KMS-11 (cell line): ENCODE measurements at regions not wholly inside any gene's neighbourhood (a gene's known extent, or its start where the extent isn't known, plus 50 kb on each side); places are given as distances from the start of the nearest gene placed in this dataset.

ENCODE experiments used
- H2AFZ ChIP-seq: fragments of 200-600 bp; sonication (generic); 2 replicates; pipeline ENCODE4 v1.6.1; 2016; ENCODE audit warnings: antibody characterized with exemption, mixed run types, low read depth
- H3K27ac ChIP-seq: fragments of 200-600 bp; sonication (generic); 2 replicates; pipeline ENCODE4 v1.6.1; 2016; ENCODE audit warnings: mild to moderate bottlenecking, mixed run types
- H3K27me3 ChIP-seq: fragments of 200-600 bp; sonication (generic); 2 replicates; pipeline ENCODE4 v1.6.1; 2017; ENCODE audit warnings: mild to moderate bottlenecking, low read depth, mixed run types, moderate library complexity; ENCODE audit not compliant: insufficient read depth
- H3K36me3 ChIP-seq: fragments of 200-600 bp; sonication (generic); 2 replicates; pipeline ENCODE4 v1.6.1; 2017; ENCODE audit warnings: mild to moderate bottlenecking, mixed run types; ENCODE audit not compliant: insufficient read depth
- H3K4me1 ChIP-seq: fragments of 200-600 bp; sonication (generic); 2 replicates; pipeline ENCODE4 v1.6.1; 2016; ENCODE audit warnings: mild to moderate bottlenecking, low read depth, mixed run types; ENCODE audit not compliant: poor library complexity, severe bottlenecking
- H3K4me2 ChIP-seq: fragments of 200-600 bp; sonication (generic); 2 replicates; pipeline ENCODE4 v1.7.0; 2016; ENCODE audit warnings: mild to moderate bottlenecking, mixed run types
- H3K4me3 ChIP-seq: fragments of 200-600 bp; sonication (generic); IDR thresholded peaks from 2 replicates; pipeline ENCODE4 v1.6.1; 2017; ENCODE audit warnings: low read depth, low read length, mixed read lengths; ENCODE audit not compliant: insufficient read depth
- H3K79me2 ChIP-seq: fragments of 200-600 bp; sonication (generic); 2 replicates; pipeline ENCODE4 v1.6.1; 2016; ENCODE audit warnings: low read depth, mixed run types; ENCODE audit not compliant: insufficient read depth
- H3K9ac ChIP-seq: fragments of 200-600 bp; sonication (generic); 2 replicates; pipeline ENCODE4 v1.6.1; 2016; ENCODE audit warnings: mild to moderate bottlenecking, mixed run types
- H4K20me1 ChIP-seq: fragments of 200-600 bp; sonication (generic); 2 replicates; pipeline ENCODE4 v1.6.1; 2016; ENCODE audit warnings: mild to moderate bottlenecking, mixed run types; ENCODE audit not compliant: insufficient read depth
- TF ChIP-seq, protein P1 (sequence below): fragments of 200-600 bp; sonication (generic); conservative IDR thresholded peaks from 2 replicates; pipeline ENCODE4 v1.6.1; 2017; ENCODE audit warnings: low read depth, mild to moderate bottlenecking, antibody characterized with exemption, low read length, moderate library complexity, mixed read lengths

- Histone ChIP-seq H3K4me3 (no peak overlapping the region), H3K27ac (no peak overlapping the region), H3K9ac (no peak overlapping the region), H2AFZ (no peak overlapping the region), H3K79me2 (no peaks in the 10 kb centered on the region), H3K4me2 (no peak overlapping the region), H3K4me1 (no peaks in the 10 kb centered on the region), H4K20me1 (no peaks in the 10 kb centered on the region), H3K36me3 (no peaks in the 10 kb centered on the region), H3K27me3 (no peaks in the 10 kb centered on the region)
- TF ChIP-seq, protein P1, sequence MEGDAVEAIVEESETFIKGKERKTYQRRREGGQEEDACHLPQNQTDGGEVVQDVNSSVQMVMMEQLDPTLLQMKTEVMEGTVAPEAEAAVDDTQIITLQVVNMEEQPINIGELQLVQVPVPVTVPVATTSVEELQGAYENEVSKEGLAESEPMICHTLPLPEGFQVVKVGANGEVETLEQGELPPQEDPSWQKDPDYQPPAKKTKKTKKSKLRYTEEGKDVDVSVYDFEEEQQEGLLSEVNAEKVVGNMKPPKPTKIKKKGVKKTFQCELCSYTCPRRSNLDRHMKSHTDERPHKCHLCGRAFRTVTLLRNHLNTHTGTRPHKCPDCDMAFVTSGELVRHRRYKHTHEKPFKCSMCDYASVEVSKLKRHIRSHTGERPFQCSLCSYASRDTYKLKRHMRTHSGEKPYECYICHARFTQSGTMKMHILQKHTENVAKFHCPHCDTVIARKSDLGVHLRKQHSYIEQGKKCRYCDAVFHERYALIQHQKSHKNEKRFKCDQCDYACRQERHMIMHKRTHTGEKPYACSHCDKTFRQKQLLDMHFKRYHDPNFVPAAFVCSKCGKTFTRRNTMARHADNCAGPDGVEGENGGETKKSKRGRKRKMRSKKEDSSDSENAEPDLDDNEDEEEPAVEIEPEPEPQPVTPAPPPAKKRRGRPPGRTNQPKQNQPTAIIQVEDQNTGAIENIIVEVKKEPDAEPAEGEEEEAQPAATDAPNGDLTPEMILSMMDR = no peak
Observed at GRCh38 chr6:15793826-15794225, 131.0 kb upstream of the DTNBP1 start.

DNA sequence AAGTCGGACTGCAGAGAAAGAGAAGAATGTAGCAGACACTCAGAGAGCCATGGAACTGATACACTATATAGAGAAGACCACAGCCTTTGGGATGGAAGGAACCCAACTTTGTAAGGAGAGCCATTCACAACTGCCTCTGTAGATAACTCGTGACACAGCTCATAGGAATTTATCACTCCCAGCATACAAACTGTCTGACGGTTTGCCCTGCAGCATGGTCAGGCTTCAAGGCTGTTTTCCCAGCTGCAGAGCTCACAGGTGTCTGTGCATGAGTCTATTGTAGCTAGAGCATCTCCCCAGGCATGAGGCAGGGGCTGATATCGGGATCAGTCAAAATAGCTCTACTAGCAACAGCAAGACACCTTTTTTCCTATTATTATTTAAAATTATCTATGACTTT lies 130.5 kb upstream of the DTNBP1 start:
- H3K27ac ChIP-seq = no peak overlapping the region
- H4K20me1 ChIP-seq = no peaks in the 10 kb centered on the region
- no peaks in the 10 kb centered on the region for H3K36me3 ChIP-seq
- H3K4me1 ChIP-seq = no peaks in the 10 kb centered on the region
- H3K79me2 ChIP-seq = no peaks in the 10 kb centered on the region
- H2AFZ ChIP-seq = no peak overlapping the region
- H3K27me3 ChIP-seq = no peaks in the 10 kb centered on the region
- H3K4me2 ChIP-seq = no peak overlapping the region
- TF ChIP-seq, protein P1 = no peak
- H3K4me3 ChIP-seq = no peak overlapping the region
- no peak overlapping the region for H3K9ac ChIP-seq

DNA sequence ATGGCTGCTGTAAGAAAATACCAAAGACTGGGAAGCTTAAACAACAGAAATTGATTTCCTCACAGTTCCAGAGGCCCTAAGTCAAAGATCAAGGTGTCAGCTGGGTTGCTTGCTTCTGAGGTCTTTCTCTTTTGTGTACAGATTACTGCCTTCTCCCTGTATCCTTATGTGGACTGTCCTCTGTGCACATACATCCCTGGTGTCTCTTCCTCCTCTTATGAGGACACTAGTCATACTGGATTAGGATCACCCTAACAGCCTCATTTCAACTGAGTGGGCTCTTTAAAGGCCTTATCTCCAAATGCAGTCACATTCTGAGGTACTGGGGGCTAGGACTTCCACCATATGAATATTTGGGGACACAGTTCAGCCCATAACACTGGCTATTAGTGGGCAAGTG lies 130.0 kb upstream of the DTNBP1 start:
- H3K9ac ChIP-seq = no peak overlapping the region
- H3K27ac ChIP-seq = no peak overlapping the region
- no peak overlapping the region for H3K4me2 ChIP-seq
- H3K36me3 ChIP-seq = no peaks in the 10 kb centered on the region
- no peak overlapping the region for H2AFZ ChIP-seq
- H3K27me3 ChIP-seq = no peaks in the 10 kb centered on the region
- H3K4me3 ChIP-seq = no peak overlapping the region
- H4K20me1 ChIP-seq = no peaks in the 10 kb centered on the region
- TF ChIP-seq, protein P1 = no peak
- H3K79me2 ChIP-seq = no peaks in the 10 kb centered on the region
- no peaks in the 10 kb centered on the region for H3K4me1 ChIP-seq

DNA sequence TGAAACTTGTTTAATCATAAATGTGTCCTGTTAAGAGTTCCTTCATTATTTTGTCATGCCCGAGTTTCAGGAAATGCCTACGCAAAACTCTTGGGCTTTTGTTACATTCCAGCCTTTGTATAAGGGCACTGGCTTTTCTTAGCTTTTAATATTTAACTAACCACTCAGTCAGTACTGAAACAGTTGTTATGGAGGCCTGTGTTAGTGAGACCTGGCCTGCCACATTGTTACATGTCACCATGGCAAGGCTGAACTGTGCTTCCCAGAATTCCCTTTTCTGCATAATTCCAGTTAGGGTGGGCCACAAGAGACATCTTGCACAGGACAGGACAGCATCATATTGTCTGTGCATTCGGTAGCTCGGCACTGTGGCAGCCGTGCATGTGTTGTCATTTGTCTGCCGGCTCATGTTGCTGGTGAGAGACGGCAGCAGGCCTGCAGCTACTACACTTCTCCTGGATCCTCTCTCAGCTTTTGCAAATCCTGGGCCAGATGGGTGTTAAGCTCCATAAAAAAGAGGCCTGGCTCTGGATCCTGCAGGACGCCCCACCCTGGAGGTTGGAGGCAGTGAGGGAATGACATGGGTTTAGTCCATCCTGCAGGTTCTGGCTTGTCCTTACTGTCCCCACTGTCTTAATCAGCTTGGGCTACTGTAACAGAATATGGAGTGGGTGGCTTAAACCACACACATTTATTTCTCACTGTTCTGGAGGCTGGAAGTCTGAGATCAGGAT lies 128.8 kb upstream of the DTNBP1 start:
- Histone ChIP-seq H4K20me1 (no peaks in the 10 kb centered on the region), H3K4me2 (no peak overlapping the region), H3K4me3 (no peak overlapping the region), H3K4me1 (no peaks in the 10 kb centered on the region), H3K79me2 (no peaks in the 10 kb centered on the region), H3K27ac (no peak overlapping the region), H3K27me3 (no peaks in the 10 kb centered on the region), H3K36me3 (no peaks in the 10 kb centered on the region), H3K9ac (no peak overlapping the region), H2AFZ (no peak overlapping the region)
- TF ChIP-seq, protein P1 = no peak
